ENCODE measurements at regions not wholly inside any gene's neighbourhood (a gene's known extent, or its start where the extent isn't known, plus 50 kb on each side); places are given as distances from the start of the nearest gene placed in this dataset.

- no peaks in the 10 kb centered on the region for H3K9me3 Mint-ChIP-seq
- ChIA-PET POLR2A (no interaction called here), CTCF (no interaction called here)
- H3K27ac ChIP-seq (ENCODE audit: low read depth, low read length): no peak overlapping the region
- H3K9me3 ChIP-seq (ENCODE audit: low read length): no peaks in the 10 kb centered on the region
- peaks cover 4 to 16% of the 10 kb centered on the region in 2 donors for H3K27me3 Mint-ChIP-seq
- H3K36me3 Mint-ChIP-seq: no peaks in the 10 kb centered on the region
- H3K27ac Mint-ChIP-seq: no peak overlapping the region
- H3K4me3 Mint-ChIP-seq: no peak overlapping the region
- no peaks in the 10 kb centered on the region for H3K36me3 ChIP-seq (ENCODE audit: insufficient read depth, low read length)
- H3K4me1 Mint-ChIP-seq: no peaks in the 10 kb centered on the region
- DNase-seq: no peak
- H3K4me1 ChIP-seq (ENCODE audit: insufficient read depth, low read length): no peaks in the 10 kb centered on the region
- H3K4me3 ChIP-seq (ENCODE audit: low read length): no peak overlapping the region
- no peaks in the 10 kb centered on the region for H3K27me3 ChIP-seq (ENCODE audit: insufficient read depth, low read length, poor library complexity, severe bottlenecking)
These were observed 66.1 kb upstream of the RORA start for GRCh38 chr15:61295239-61295638.

- ChIA-PET CTCF (no interaction called here), POLR2A (no interaction called here)
- Mint-ChIP-seq H3K9me3 (peaks cover 0 to 12% (median 0%) of the 10 kb centered on the region in 5 donors), H3K27me3 (peaks cover 17 to 37% of the 10 kb centered on the region in 2 donors), H3K36me3 (no peaks in the 10 kb centered on the region), H3K27ac (no peak overlapping the region), H3K4me3 (no peak overlapping the region), H3K4me1 (no peaks in the 10 kb centered on the region)
- no peaks in the 10 kb centered on the region for H3K4me1 ChIP-seq (ENCODE audit: insufficient read depth, low read length)
- no peak overlapping the region for H3K27ac ChIP-seq (ENCODE audit: low read depth, low read length)
- H3K9me3 ChIP-seq (ENCODE audit: low read length): no peaks in the 10 kb centered on the region
- no peaks in the 10 kb centered on the region for H3K27me3 ChIP-seq (ENCODE audit: insufficient read depth, low read length, poor library complexity, severe bottlenecking)
- DNase-seq: no peak
- H3K4me3 ChIP-seq (ENCODE audit: low read length): no peak overlapping the region
- H3K36me3 ChIP-seq (ENCODE audit: insufficient read depth, low read length): no peaks in the 10 kb centered on the region
These were observed 53.6 kb upstream of the RORA start for GRCh38 chr15:61282661-61283060.

- Histone ChIP-seq H3K4me3 (ENCODE audit: low read length) (no peak overlapping the region), H3K36me3 (ENCODE audit: insufficient read depth, low read length) (no peaks in the 10 kb centered on the region), H3K27me3 (ENCODE audit: insufficient read depth, low read length, poor library complexity, severe bottlenecking) (no peaks in the 10 kb centered on the region), H3K9me3 (ENCODE audit: low read length) (no peaks in the 10 kb centered on the region), H3K4me1 (ENCODE audit: insufficient read depth, low read length) (no peaks in the 10 kb centered on the region), H3K27ac (ENCODE audit: low read depth, low read length) (no peak overlapping the region)
- Mint-ChIP-seq H3K4me1 (no peaks in the 10 kb centered on the region), H3K36me3 (no peaks in the 10 kb centered on the region), H3K27me3 (peaks cover 18 to 42% of the 10 kb centered on the region in 2 donors), H3K9me3 (peaks cover 0 to 12% (median 0%) of the 10 kb centered on the region in 5 donors), H3K27ac (no peak overlapping the region), H3K4me3 (no peak overlapping the region)
- no peak for DNase-seq
- ChIA-PET CTCF (no interaction called here), POLR2A (no interaction called here)
These were observed 52.2 kb upstream of the RORA start for GRCh38 chr15:61281328-61281727.
